Esophagus squamous epithelium (tissue), 4 donors: ENCODE measurements at regions not wholly inside any gene's neighbourhood (a gene's known extent, or its start where the extent isn't known, plus 50 kb on each side); places are given as distances from the start of the nearest gene placed in this dataset.

Experiments used
- CTCF ChIP-seq, 6 experiments: fragments of 450-650 bp in 4 of 6; fragments of 200-600 bp in 2 of 6; sonication (generic) in 2 of 6; IDR thresholded peaks; one replicate each; pipeline ENCODE4 v1.5.1; 2016 to 2019; ENCODE audit warnings: antibody characterized with exemption in 6 of 6, mild to moderate bottlenecking in 4 of 6, moderate library complexity in 4 of 6
- POLR2A ChIP-seq, 4 donors: fragments of 450-650 bp; IDR thresholded peaks; one replicate each; pipeline ENCODE4 v1.6.1; 2017; ENCODE audit warnings: antibody characterized with exemption in 4 of 4, mild to moderate bottlenecking in 4 of 4, moderate library complexity in 3 of 4

DNA sequence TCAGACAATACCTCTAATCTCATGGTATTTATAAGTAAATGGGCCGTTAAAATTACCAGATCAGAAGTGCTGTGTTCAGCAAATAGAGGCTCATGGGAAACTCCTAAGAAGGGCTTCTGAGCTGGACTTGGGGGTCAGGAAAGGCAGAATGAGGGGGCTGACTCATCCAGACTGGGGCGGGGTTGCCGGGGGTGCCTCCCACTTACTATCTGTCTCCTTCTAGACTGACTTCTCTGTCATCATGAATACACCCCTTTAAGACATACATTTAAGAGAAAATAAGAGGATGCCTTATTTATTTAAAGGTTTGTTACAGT lies 96.0 kb upstream of the ERRFI1 start:
- TF ChIP-seq CTCF (IDR thresholded peaks at IDR 0.05) (no peak), POLR2A (IDR thresholded peaks at IDR 0.05) (no peak)
